Heart right ventricle (tissue), 16 donors: ENCODE measurements at regions not wholly inside any gene's neighbourhood (a gene's known extent, or its start where the extent isn't known, plus 50 kb on each side); places are given as distances from the start of the nearest gene placed in this dataset.

Source experiments
- ATAC-seq, 8 donors: fragments of 200-7000 bp; cut with Tn5 transposase; one replicate each; pipeline ENCODE4 v1.9.1; 2020; ENCODE audit warnings: mild to moderate bottlenecking in 8 of 8, moderate library complexity in 8 of 8, moderate number of reproducible peaks in 1 of 8
- DNase-seq, 2 donors: peaks; one replicate each; pipeline ENCODE4 v3.0.0-alpha.2; 2020
- H3K27ac ChIP-seq, 10 donors: fragments of 200-600 bp; sonication (generic) in 2 of 10; one replicate each; pipeline versions ENCODE4 v1.5.0 to v1.8.0; 2020 to 2022; ENCODE audit warnings: mild to moderate bottlenecking in 3 of 10
- H3K27me3 ChIP-seq, 7 donors: fragments of 200-600 bp; one replicate each; pipeline ENCODE4 v1.8.0; 2021 to 2022; ENCODE audit warnings: mild to moderate bottlenecking in 2 of 7
- H3K36me3 ChIP-seq, 9 donors: fragments of 200-600 bp; sonication (generic) in 1 of 9; one replicate each; pipeline versions ENCODE4 v1.5.0 to v1.8.0; 2020 to 2022; ENCODE audit warnings: mild to moderate bottlenecking in 2 of 9
- H3K4me1 ChIP-seq, 9 donors: fragments of 200-600 bp; sonication (generic) in 1 of 9; one replicate each; pipeline versions ENCODE4 v1.5.0 to v1.8.0; 2020 to 2022; ENCODE audit warnings: mild to moderate bottlenecking in 4 of 9
- H3K4me3 ChIP-seq, 10 donors: fragments of 200-600 bp; sonication (generic) in 2 of 10; one replicate each; pipeline versions ENCODE4 v1.5.0 to v1.8.0; 2020 to 2022; ENCODE audit warnings: mild to moderate bottlenecking in 7 of 10, moderate library complexity in 2 of 10
- H3K9me3 ChIP-seq, 11 donors: fragments of 200-600 bp in 10 of 11; sonication (generic) in 2 of 11; one replicate each; pipeline versions ENCODE4 v1.5.0 to v1.8.0; 2013 to 2022; ENCODE audit warnings: mild to moderate bottlenecking in 2 of 11, control low read depth in 1 of 11, moderate library complexity in 1 of 11
- WGBS, 2 donors: extraction: QIAGEN DNeasy Blood & Tissue Kit; methylation state at CpG; one replicate each; pipeline ENCODE4 v1.1.7; 2013; ENCODE audit warnings: inconsistent platforms in 1 of 2; 5-methylcytosine and 5-hydroxymethylcytosine counted together
- intact Hi-C, 10 donors: fragments of 100-400 bp; cut with DNase I; formaldehyde crosslinking; loops; one replicate each; pipeline versions ENCODE4 v1.11.1 to v1.14.2; 2022
- TF ChIP-seq, protein P1 (sequence below), 9 donors: fragments of 200-600 bp; sonication (generic) in 2 of 9; IDR thresholded peaks; one replicate each; pipeline versions ENCODE4 v1.5.0 to v1.8.0; 2021 to 2022; ENCODE audit warnings: antibody characterized with exemption in 9 of 9, mild to moderate bottlenecking in 5 of 9, moderate library complexity in 1 of 9
- donor health status: Arrhythmogenic right ventricular cardiomyopathy.
- donor health status: ischemic (EF 13 %, LVEDD 7.1; RV severe dilation, severe dysfunction).
- donor health status: healthy with polysubstance abuse.
- donor health status: DM: no; HTN: yes; CAD: no.
- donor health status: DM: no; HTN: no; CAD: no.
- donor health status: ischemic (EF 25% LVEDD 6.9; RV normal size, moderate dysfunction).
- donor health status: ischemic (EF 25% LVEDD 5.7; RV mildly dilated, moderate dysfunction).
- donor health status: healthy.
- donor health status: DM: yes; HTN: yes; CAD: no.
- donor health status: Ischemic cardiomyopathy.
- donor health status: ischemic (EF 35%, LVEDD 5.7; RV mildly dilated, moderate dysfunction).
- donor health status: nonischemic (EF 11% LVEDD 7.7; RV severe dilation, severe dysfunction).
- donor health status: DM: yes; HTN: yes; CAD: no.
- donor health status: PGD.
- donor health status: ischemic (EF 29% LVEDD 5.4; RV normal size, mild dysfunction).
- donor health status: nonischemic (EF 23%, LVEDD 6.1; RV moderate dilation, normal function).

DNA sequence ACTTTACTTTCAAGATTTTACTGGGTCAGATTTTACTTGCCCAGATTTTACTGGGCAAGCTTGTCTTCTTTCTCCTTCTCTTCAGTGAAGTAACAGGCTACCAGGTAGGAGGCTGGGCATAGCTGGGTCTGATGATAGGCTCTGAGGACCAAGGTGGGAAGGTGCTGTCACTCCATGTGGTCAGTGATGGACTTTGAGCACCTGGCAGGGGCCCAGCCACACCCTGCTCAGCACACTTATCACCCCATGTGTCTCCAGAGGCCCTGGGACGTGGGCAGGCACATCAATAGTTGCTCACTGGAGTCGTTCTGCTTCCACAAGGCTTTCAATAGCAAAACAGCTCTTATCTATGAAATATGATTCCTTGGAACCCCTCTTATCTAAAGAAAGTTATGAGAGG, 70.5 kb upstream of the GPR26 start:
- intact Hi-C loops: no loop called here
- peaks cover 0 to 21% (median 0%) of the 10 kb centered on the region in 7 donors for H3K27me3 ChIP-seq
- TF ChIP-seq, protein P1, sequence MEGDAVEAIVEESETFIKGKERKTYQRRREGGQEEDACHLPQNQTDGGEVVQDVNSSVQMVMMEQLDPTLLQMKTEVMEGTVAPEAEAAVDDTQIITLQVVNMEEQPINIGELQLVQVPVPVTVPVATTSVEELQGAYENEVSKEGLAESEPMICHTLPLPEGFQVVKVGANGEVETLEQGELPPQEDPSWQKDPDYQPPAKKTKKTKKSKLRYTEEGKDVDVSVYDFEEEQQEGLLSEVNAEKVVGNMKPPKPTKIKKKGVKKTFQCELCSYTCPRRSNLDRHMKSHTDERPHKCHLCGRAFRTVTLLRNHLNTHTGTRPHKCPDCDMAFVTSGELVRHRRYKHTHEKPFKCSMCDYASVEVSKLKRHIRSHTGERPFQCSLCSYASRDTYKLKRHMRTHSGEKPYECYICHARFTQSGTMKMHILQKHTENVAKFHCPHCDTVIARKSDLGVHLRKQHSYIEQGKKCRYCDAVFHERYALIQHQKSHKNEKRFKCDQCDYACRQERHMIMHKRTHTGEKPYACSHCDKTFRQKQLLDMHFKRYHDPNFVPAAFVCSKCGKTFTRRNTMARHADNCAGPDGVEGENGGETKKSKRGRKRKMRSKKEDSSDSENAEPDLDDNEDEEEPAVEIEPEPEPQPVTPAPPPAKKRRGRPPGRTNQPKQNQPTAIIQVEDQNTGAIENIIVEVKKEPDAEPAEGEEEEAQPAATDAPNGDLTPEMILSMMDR (IDR thresholded peaks at IDR 0.05): no peak

GRCh38 chr10:123597676-123598075, 68.5 kb upstream of the GPR26 start:
- intact Hi-C loops: no loop called here
- H3K4me1 ChIP-seq: no peaks in the 10 kb centered on the region
- no peak overlapping the region for H3K27ac ChIP-seq
- peaks cover 0 to 32% (median 9%) of the 10 kb centered on the region in 11 donors for H3K9me3 ChIP-seq
- H3K27me3 ChIP-seq: peaks cover 0 to 15% (median 0%) of the 10 kb centered on the region in 7 donors
- 77 to 83% methylated on average over 4 of the region's 4 CpGs for WGBS, 2 donors
- TF ChIP-seq, protein P1 (IDR thresholded peaks at IDR 0.05): no peak
- H3K36me3 ChIP-seq: no peaks in the 10 kb centered on the region
- H3K4me3 ChIP-seq: no peak overlapping the region
- DNase-seq (no peak), ATAC-seq (no peak)

More for the DNA sequence above, 70.5 kb upstream of the GPR26 start:
- Histone ChIP-seq H3K4me3 (no peak overlapping the region), H3K9me3 (peaks cover 0 to 23% (median under 1%) of the 10 kb centered on the region in 11 donors), H3K27ac (no peak overlapping the region), H3K36me3 (no peaks in the 10 kb centered on the region), H3K4me1 (no peaks in the 10 kb centered on the region)
- 9 to 22% methylated on average over 2 of the region's 2 CpGs for WGBS, 2 donors
- no peak for ATAC-seq
- DNase-seq: no peak

- WGBS, 2 donors: 75 to 78% methylated on average over 8 of the region's 8 CpGs
Observed at GRCh38 chr10:123599366-123599849, 66.7 kb upstream of the GPR26 start.

DNA sequence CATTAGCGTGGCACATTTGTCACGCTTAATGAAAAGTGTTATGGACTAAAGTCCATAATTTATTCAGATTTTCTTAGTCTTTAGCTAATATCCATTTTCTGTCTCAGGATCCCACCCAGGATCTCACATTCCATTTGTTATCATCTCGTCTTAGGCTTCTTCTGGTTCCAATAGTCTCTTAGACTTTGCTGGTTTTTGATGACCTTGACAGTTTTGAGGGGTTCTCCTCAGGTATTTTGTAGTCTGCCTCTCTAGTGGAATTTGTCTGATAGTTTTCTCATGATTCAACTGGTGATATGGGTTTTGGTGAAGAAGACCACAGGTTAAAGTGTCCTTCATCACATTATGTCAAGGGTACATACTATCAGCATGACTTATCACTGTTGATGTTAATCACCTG, 66.0 kb upstream of the GPR26 start:
- DNase-seq (no peak), ATAC-seq (no peak)
- H3K4me1 ChIP-seq: no peaks in the 10 kb centered on the region
- no peaks in the 10 kb centered on the region for H3K36me3 ChIP-seq
- H3K4me3 ChIP-seq: no peak overlapping the region
- TF ChIP-seq, protein P1 (IDR thresholded peaks at IDR 0.05): no peak
- intact Hi-C loops: no loop called here
- H3K9me3 ChIP-seq: peaks cover 0 to 21% (median 9%) of the 10 kb centered on the region in 11 donors
- H3K27ac ChIP-seq: no peak overlapping the region
- peaks cover 0 to 28% (median 12%) of the 10 kb centered on the region in 7 donors for H3K27me3 ChIP-seq
- WGBS, 2 donors: 78 to 79% methylated on average over 3 of the region's 3 CpGs

More at GRCh38 chr10:123599366-123599849, 66.7 kb upstream of the GPR26 start:
- no peaks in the 10 kb centered on the region for H3K4me1 ChIP-seq
- H3K4me3 ChIP-seq: no peak overlapping the region
- ATAC-seq (no peak), DNase-seq (no peak)
- TF ChIP-seq, protein P1 (IDR thresholded peaks at IDR 0.05): no peak
- H3K9me3 ChIP-seq: peaks cover 0 to 21% (median 9%) of the 10 kb centered on the region in 11 donors
- intact Hi-C loops: no loop called here
- H3K27me3 ChIP-seq: peaks cover 0 to 27% (median 8%) of the 10 kb centered on the region in 7 donors
- H3K36me3 ChIP-seq: no peaks in the 10 kb centered on the region
- no peak overlapping the region for H3K27ac ChIP-seq
